ENCODE measurements at regions not wholly inside any gene's neighbourhood (a gene's known extent, or its start where the extent isn't known, plus 50 kb on each side); places are given as distances from the start of the nearest gene placed in this dataset.
"Not testable (repeated sequence)": the region's sequence is repeated elsewhere in the genome, so short reads cannot be mapped to it uniquely, and the experiment has no call there.

GRCh38 chr3:7982126-7982525, 519.5 kb upstream of the LMCD1 start:
- FAIRE-seq (no peak), DNase-seq (ENCODE audit: insufficient read length, low spot score) (no peak)

- no peak for DNase-seq (ENCODE audit: insufficient read length, low spot score)
- no peak for FAIRE-seq
Measured at GRCh38 chr3:7999384-7999783, 502.2 kb upstream of the LMCD1 start.

GRCh38 chr3:8001307-8001706, 500.3 kb upstream of the LMCD1 start:
- FAIRE-seq (no peak), DNase-seq (ENCODE audit: insufficient read length, low spot score) (no peak)

- FAIRE-seq (no peak), DNase-seq (ENCODE audit: insufficient read length, low spot score) (no peak)
Measured at GRCh38 chr3:8001712-8002111, 499.9 kb upstream of the LMCD1 start.

GRCh38 chr3:8011902-8012301, 489.7 kb upstream of the LMCD1 start:
- DNase-seq (ENCODE audit: insufficient read length, low spot score) (no peak), FAIRE-seq (no peak)

- no peak for FAIRE-seq
- DNase-seq (ENCODE audit: insufficient read length, low spot score) = no peak
Measured at GRCh38 chr3:8020047-8020841, 481.4 kb upstream of the LMCD1 start.

GRCh38 chr3:8027954-8028353, 473.7 kb upstream of the LMCD1 start:
- DNase-seq (ENCODE audit: insufficient read length, low spot score) = no peak
- no peak for FAIRE-seq

GRCh38 chr3:8050283-8050682, 451.3 kb upstream of the LMCD1 start:
- no peak for FAIRE-seq

GRCh38 chr3:8052659-8053058, 449.0 kb upstream of the LMCD1 start:
- no peak for FAIRE-seq
- no peak for DNase-seq (ENCODE audit: insufficient read length, low spot score)

More at GRCh38 chr3:8050283-8050682, 451.3 kb upstream of the LMCD1 start:
- no peak for DNase-seq (ENCODE audit: insufficient read length, low spot score)

- not testable (repeated sequence) for FAIRE-seq
Measured at GRCh38 chr3:8068135-8068534, 433.5 kb upstream of the LMCD1 start.

GRCh38 chr3:8069471-8069870, 432.2 kb upstream of the LMCD1 start:
- DNase-seq (ENCODE audit: insufficient read length, low spot score) = no peak

More at GRCh38 chr3:8068135-8068534, 433.5 kb upstream of the LMCD1 start:
- not testable (repeated sequence) for DNase-seq (ENCODE audit: insufficient read length, low spot score)

GRCh38 chr3:8070011-8070410, 431.6 kb upstream of the LMCD1 start:
- no peak for DNase-seq (ENCODE audit: insufficient read length, low spot score)
- no peak for FAIRE-seq

More at GRCh38 chr3:8069471-8069870, 432.2 kb upstream of the LMCD1 start:
- FAIRE-seq = no peak

- FAIRE-seq = not testable (repeated sequence)
Measured at GRCh38 chr3:8074740-8075139, 426.9 kb upstream of the LMCD1 start.

GRCh38 chr3:8077126-8077525, 424.5 kb upstream of the LMCD1 start:
- no peak for DNase-seq (ENCODE audit: insufficient read length, low spot score)
- FAIRE-seq = no peak

More at GRCh38 chr3:8074740-8075139, 426.9 kb upstream of the LMCD1 start:
- not testable (repeated sequence) for DNase-seq (ENCODE audit: insufficient read length, low spot score)

GRCh38 chr3:8080464-8080863, 421.2 kb upstream of the LMCD1 start:
- no peak for FAIRE-seq
- DNase-seq (ENCODE audit: insufficient read length, low spot score) = no peak

GRCh38 chr3:8085498-8085897, 416.1 kb upstream of the LMCD1 start:
- DNase-seq (ENCODE audit: insufficient read length, low spot score) (no peak), FAIRE-seq (no peak)

- no peak for FAIRE-seq
Measured at GRCh38 chr3:8087951-8088350, 413.7 kb upstream of the LMCD1 start.

GRCh38 chr3:8094415-8094814, 407.2 kb upstream of the LMCD1 start:
- DNase-seq (ENCODE audit: insufficient read length, low spot score) (no peak), FAIRE-seq (no peak)

More at GRCh38 chr3:8087951-8088350, 413.7 kb upstream of the LMCD1 start:
- no peak for DNase-seq (ENCODE audit: insufficient read length, low spot score)

- DNase-seq (ENCODE audit: insufficient read length, low spot score) (no peak), FAIRE-seq (no peak)
Measured at GRCh38 chr3:8095724-8096123, 405.9 kb upstream of the LMCD1 start.

GRCh38 chr3:8097690-8098089, 403.9 kb upstream of the LMCD1 start:
- DNase-seq (ENCODE audit: insufficient read length, low spot score) (no peak), FAIRE-seq (no peak)

GRCh38 chr3:8103954-8104353, 397.7 kb upstream of the LMCD1 start:
- FAIRE-seq (no peak), DNase-seq (ENCODE audit: insufficient read length, low spot score) (no peak)

- DNase-seq (ENCODE audit: insufficient read length, low spot score) (no peak), FAIRE-seq (no peak)
Measured at GRCh38 chr3:8106921-8107320, 394.7 kb upstream of the LMCD1 start.
